ENCODE measurements at regions not wholly inside any gene's neighbourhood (a gene's known extent, or its start where the extent isn't known, plus 50 kb on each side); places are given as distances from the start of the nearest gene placed in this dataset.

DNA sequence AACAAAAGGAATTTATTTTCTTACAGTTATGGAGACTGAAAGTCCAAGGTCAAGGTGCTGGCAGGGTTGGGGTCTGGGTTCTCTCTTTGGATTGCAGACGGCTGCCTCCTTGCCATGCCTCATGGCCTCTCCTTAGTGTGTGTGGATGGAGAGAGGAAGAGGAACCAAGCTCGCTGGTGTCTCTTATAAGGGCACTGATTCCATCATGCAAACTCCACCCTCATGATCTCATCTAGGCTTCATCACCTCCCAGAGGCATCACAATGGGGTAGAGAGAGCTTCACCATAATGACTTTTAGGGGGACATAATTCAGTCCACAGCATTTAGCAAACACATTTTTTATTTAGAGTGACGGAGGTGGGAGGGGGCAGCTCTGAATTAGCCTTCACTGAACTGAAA lies 104.9 kb upstream of the ABCC4 start:
- TF ChIP-seq NANOG (IDR thresholded peaks at IDR 0.05; ENCODE audit: insufficient read depth, low read depth, low read length, poor library complexity, severe bottlenecking), result no peak
- no peak for TF ChIP-seq CEBPB (IDR thresholded peaks at IDR 0.05; ENCODE audit: low read depth, low read length)
- TF ChIP-seq, protein P1, sequence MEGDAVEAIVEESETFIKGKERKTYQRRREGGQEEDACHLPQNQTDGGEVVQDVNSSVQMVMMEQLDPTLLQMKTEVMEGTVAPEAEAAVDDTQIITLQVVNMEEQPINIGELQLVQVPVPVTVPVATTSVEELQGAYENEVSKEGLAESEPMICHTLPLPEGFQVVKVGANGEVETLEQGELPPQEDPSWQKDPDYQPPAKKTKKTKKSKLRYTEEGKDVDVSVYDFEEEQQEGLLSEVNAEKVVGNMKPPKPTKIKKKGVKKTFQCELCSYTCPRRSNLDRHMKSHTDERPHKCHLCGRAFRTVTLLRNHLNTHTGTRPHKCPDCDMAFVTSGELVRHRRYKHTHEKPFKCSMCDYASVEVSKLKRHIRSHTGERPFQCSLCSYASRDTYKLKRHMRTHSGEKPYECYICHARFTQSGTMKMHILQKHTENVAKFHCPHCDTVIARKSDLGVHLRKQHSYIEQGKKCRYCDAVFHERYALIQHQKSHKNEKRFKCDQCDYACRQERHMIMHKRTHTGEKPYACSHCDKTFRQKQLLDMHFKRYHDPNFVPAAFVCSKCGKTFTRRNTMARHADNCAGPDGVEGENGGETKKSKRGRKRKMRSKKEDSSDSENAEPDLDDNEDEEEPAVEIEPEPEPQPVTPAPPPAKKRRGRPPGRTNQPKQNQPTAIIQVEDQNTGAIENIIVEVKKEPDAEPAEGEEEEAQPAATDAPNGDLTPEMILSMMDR (IDR thresholded peaks at IDR 0.05; ENCODE audit: control extremely low read depth in 1 of 3, insufficient read depth in 1 of 3, low read depth in 1 of 3, low read length in 3 of 3), result no peak
- TF ChIP-seq SP1 (IDR thresholded peaks at IDR 0.05; ENCODE audit: low read depth, low read length), result no peak
- no peak for TF ChIP-seq RFX5 (IDR thresholded peaks at IDR 0.05; ENCODE audit: borderline replicate concordance, low read depth, low read length)

Measured in H1 (cell line).